ENCODE measurements at regions not wholly inside any gene's neighbourhood (a gene's known extent, or its start where the extent isn't known, plus 50 kb on each side); places are given as distances from the start of the nearest gene placed in this dataset.

GRCh38 chr1:168792592-168793125 is 63.7 kb upstream of the DPT start:
- TF ChIP-seq EZH2 (IDR thresholded peaks at IDR 0.05; ENCODE audit: low read length) (no peak), CTCF (optimal IDR thresholded peaks at IDR 0.05 in 1 of 3, IDR thresholded peaks at IDR 0.05 in 1 of 3, conservative IDR thresholded peaks at IDR 0.05 in 1 of 3; ENCODE audit: extremely low read depth in 1 of 3, insufficient read depth in 2 of 3, low read length in 3 of 3) (no peak)
- no peak overlapping the region for H2AFZ ChIP-seq (ENCODE audit: control insufficient read depth, low read length)
- H3K27me3 ChIP-seq (ENCODE audit: control insufficient read depth, extremely low read depth, insufficient read depth, low read length) = no peaks in the 10 kb centered on the region
- dilution Hi-C loops (cut with MboI; ENCODE audit: extremely low pct_ligation_motif_present, low sequenced_read_pairs) = no loop called here
- FAIRE-seq (no peak), DNase-seq (ENCODE audit: low read depth, low spot score) (no peak)
- no peaks in the 10 kb centered on the region for H4K20me1 ChIP-seq (ENCODE audit: control insufficient read depth, extremely low read depth, insufficient read depth, low read length)
- no peak overlapping the region for H3K27ac ChIP-seq (ENCODE audit: control insufficient read depth, insufficient read depth, low read length)
- H3K9ac ChIP-seq (ENCODE audit: control insufficient read depth, extremely low read depth, insufficient read depth, low read length) = no peak overlapping the region
- H3K4me3 ChIP-seq (ENCODE audit: control insufficient read depth in 2 of 3, extremely low read depth in 1 of 3, insufficient read depth in 2 of 3, low read depth in 1 of 3, low read length in 3 of 3) = no peak overlapping the region
- no peaks in the 10 kb centered on the region for H3K79me2 ChIP-seq (ENCODE audit: control insufficient read depth, insufficient read depth, low read length)
- no peaks in the 10 kb centered on the region for H3K9me3 ChIP-seq (ENCODE audit: control insufficient read depth, low read depth, low read length)
- H3K36me3 ChIP-seq (ENCODE audit: control insufficient read depth in 2 of 2, extremely low read depth in 1 of 2, insufficient read depth in 2 of 2, low read length in 2 of 2) = no peaks in the 10 kb centered on the region
- no peaks in the 10 kb centered on the region for H3K9me1 ChIP-seq (ENCODE audit: control insufficient read depth, extremely low read depth, insufficient read depth, low read length)
- H3K4me1 ChIP-seq (ENCODE audit: control insufficient read depth, extremely low read depth, insufficient read depth, low read length) = no peaks in the 10 kb centered on the region
- no peak overlapping the region for H3K4me2 ChIP-seq (ENCODE audit: control insufficient read depth, extremely low read depth, insufficient read depth, low read depth, low read length)

- Histone ChIP-seq H3K27ac (ENCODE audit: control insufficient read depth, insufficient read depth, low read length) (no peak overlapping the region), H3K9me3 (ENCODE audit: control insufficient read depth, low read depth, low read length) (no peaks in the 10 kb centered on the region), H3K36me3 (ENCODE audit: control insufficient read depth in 2 of 2, extremely low read depth in 1 of 2, insufficient read depth in 2 of 2, low read length in 2 of 2) (no peaks in the 10 kb centered on the region), H3K4me1 (ENCODE audit: control insufficient read depth, extremely low read depth, insufficient read depth, low read length) (no peaks in the 10 kb centered on the region), H3K27me3 (ENCODE audit: control insufficient read depth, extremely low read depth, insufficient read depth, low read length) (no peaks in the 10 kb centered on the region), H4K20me1 (ENCODE audit: control insufficient read depth, extremely low read depth, insufficient read depth, low read length) (no peaks in the 10 kb centered on the region), H2AFZ (ENCODE audit: control insufficient read depth, low read length) (no peak overlapping the region), H3K4me2 (ENCODE audit: control insufficient read depth, extremely low read depth, insufficient read depth, low read depth, low read length) (no peak overlapping the region), H3K9ac (ENCODE audit: control insufficient read depth, extremely low read depth, insufficient read depth, low read length) (no peak overlapping the region), H3K79me2 (ENCODE audit: control insufficient read depth, insufficient read depth, low read length) (no peaks in the 10 kb centered on the region), H3K4me3 (ENCODE audit: control insufficient read depth in 2 of 3, extremely low read depth in 1 of 3, insufficient read depth in 2 of 3, low read depth in 1 of 3, low read length in 3 of 3) (no peak overlapping the region), H3K9me1 (ENCODE audit: control insufficient read depth, extremely low read depth, insufficient read depth, low read length) (no peaks in the 10 kb centered on the region)
- TF ChIP-seq EZH2 (IDR thresholded peaks at IDR 0.05; ENCODE audit: low read length) (no peak), CTCF (optimal IDR thresholded peaks at IDR 0.05 in 1 of 3, IDR thresholded peaks at IDR 0.05 in 1 of 3, conservative IDR thresholded peaks at IDR 0.05 in 1 of 3; ENCODE audit: extremely low read depth in 1 of 3, insufficient read depth in 2 of 3, low read length in 3 of 3) (no peak)
- FAIRE-seq (no peak), DNase-seq (ENCODE audit: low read depth, low spot score) (no peak)
- dilution Hi-C loops (cut with MboI; ENCODE audit: extremely low pct_ligation_motif_present, low sequenced_read_pairs) = no loop called here
These were observed 65.1 kb upstream of the DPT start for GRCh38 chr1:168794057-168794456.

Measured in keratinocyte (primary cell).